HepG2 (cell line): ENCODE measurements at regions not wholly inside any gene's neighbourhood (a gene's known extent, or its start where the extent isn't known, plus 50 kb on each side); places are given as distances from the start of the nearest gene placed in this dataset.

Source experiments
- FOXM1 ChIP-seq: sonication (generic); formaldehyde crosslinking; IDR thresholded peaks from 2 replicates; pipeline ENCODE4 v1.5.0; 2020; ENCODE audit warnings: missing genetic modification reagents
- NFE2L1 ChIP-seq: sonication (generic); formaldehyde crosslinking; IDR thresholded peaks from 2 replicates; pipeline ENCODE4 v1.4.0; 2020; ENCODE audit warnings: missing genetic modification reagents, mild to moderate bottlenecking, borderline replicate concordance
- ZNF24 ChIP-seq: fragments of 450-650 bp; IDR thresholded peaks from 2 replicates; pipeline ENCODE4 v1.6.1; 2017; ENCODE audit warnings: antibody characterized with exemption, mild to moderate bottlenecking
- ZNF780A ChIP-seq: sonication (generic); formaldehyde crosslinking; IDR thresholded peaks from 2 replicates; pipeline ENCODE4 v1.8.0; 2022; ENCODE audit warnings: mild to moderate bottlenecking, missing genetic modification reagents, moderate library complexity

DNA sequence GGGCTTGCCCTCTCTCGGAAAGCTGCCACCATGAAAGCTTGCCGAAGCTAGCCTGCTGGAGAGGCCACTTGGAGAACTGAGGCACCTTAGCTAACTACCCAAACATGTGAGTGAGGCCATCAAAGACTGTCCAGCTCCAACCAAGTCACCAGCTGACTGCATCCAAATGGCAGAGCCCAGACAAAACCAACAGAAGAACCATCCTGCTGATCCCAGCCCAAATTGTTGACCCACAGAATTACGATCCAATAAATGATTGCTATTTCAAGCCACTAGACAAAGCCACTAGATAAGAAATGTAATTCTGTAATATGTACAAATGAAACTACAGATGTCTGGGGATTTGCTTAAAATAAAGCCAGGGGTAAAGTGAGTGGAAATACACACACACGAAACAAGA, 109.8 kb upstream of the TRPM1 start:
- TF ChIP-seq ZNF780A (CRISPR knock-in tag) (no peak), FOXM1 (CRISPR knock-in tag) (no peak), ZNF24 (no peak), NFE2L1 (CRISPR knock-in tag) (no peak)
